ENCODE measurements at regions not wholly inside any gene's neighbourhood (a gene's known extent, or its start where the extent isn't known, plus 50 kb on each side); places are given as distances from the start of the nearest gene placed in this dataset.
"Not testable (repeated sequence)": the region's sequence is repeated elsewhere in the genome, so short reads cannot be mapped to it uniquely, and the experiment has no call there.

GRCh38 chr13:66077132-66077689 lies 1152.9 kb downstream of the PCDH9 start:
- H3K36me3 ChIP-seq, result no peaks in the 10 kb centered on the region
- no peaks in the 10 kb centered on the region for H3K27me3 ChIP-seq
- DNase-seq (ENCODE audit: low spot score), result no peak
- no peaks in the 10 kb centered on the region for H3K9me3 ChIP-seq
- H3K4me1 ChIP-seq, result no peaks in the 10 kb centered on the region
- H3K27ac ChIP-seq, result no peak overlapping the region
- H3K4me3 ChIP-seq, result no peak overlapping the region
- TF ChIP-seq CTCF (IDR thresholded peaks at IDR 0.05), result no peak

- Histone ChIP-seq H3K27ac (no peak overlapping the region), H3K4me3 (no peak overlapping the region), H3K36me3 (no peaks in the 10 kb centered on the region), H3K27me3 (no peaks in the 10 kb centered on the region), H3K4me1 (no peaks in the 10 kb centered on the region), H3K9me3 (no peaks in the 10 kb centered on the region)
- no peak for TF ChIP-seq CTCF (IDR thresholded peaks at IDR 0.05)
- DNase-seq (ENCODE audit: low spot score), result no peak
Measured at GRCh38 chr13:66076417-66076816, 1153.7 kb downstream of the PCDH9 start.

GRCh38 chr13:66074018-66074615 lies 1156.0 kb downstream of the PCDH9 start:
- Histone ChIP-seq H3K27ac (no peak overlapping the region), H3K4me1 (no peaks in the 10 kb centered on the region), H3K4me3 (no peak overlapping the region), H3K36me3 (no peaks in the 10 kb centered on the region), H3K27me3 (no peaks in the 10 kb centered on the region), H3K9me3 (no peaks in the 10 kb centered on the region)
- DNase-seq (ENCODE audit: low spot score), result no peak
- no peak for TF ChIP-seq CTCF (IDR thresholded peaks at IDR 0.05)

GRCh38 chr13:66072097-66072496 lies 1158.0 kb downstream of the PCDH9 start:
- not testable (repeated sequence) for H3K36me3 ChIP-seq; H3K27me3 ChIP-seq; H3K9me3 ChIP-seq; H3K4me1 ChIP-seq; H3K4me3 ChIP-seq; DNase-seq (ENCODE audit: low spot score); H3K27ac ChIP-seq

- H3K27ac ChIP-seq, result no peak overlapping the region
- no peaks in the 10 kb centered on the region for H3K4me1 ChIP-seq
- H3K27me3 ChIP-seq, result no peaks in the 10 kb centered on the region
- TF ChIP-seq CTCF (IDR thresholded peaks at IDR 0.05), result no peak
- H3K9me3 ChIP-seq, result no peaks in the 10 kb centered on the region
- H3K4me3 ChIP-seq, result no peak overlapping the region
- H3K36me3 ChIP-seq, result no peaks in the 10 kb centered on the region
- no peak for DNase-seq (ENCODE audit: low spot score)
Measured at GRCh38 chr13:66071608-66072007, 1158.5 kb downstream of the PCDH9 start.

GRCh38 chr13:66071029-66071428 lies 1159.1 kb downstream of the PCDH9 start:
- Histone ChIP-seq H3K4me1 (no peaks in the 10 kb centered on the region), H3K4me3 (no peak overlapping the region), H3K36me3 (no peaks in the 10 kb centered on the region), H3K9me3 (no peaks in the 10 kb centered on the region), H3K27ac (no peak overlapping the region), H3K27me3 (no peaks in the 10 kb centered on the region)
- DNase-seq (ENCODE audit: low spot score), result no peak
- TF ChIP-seq CTCF (IDR thresholded peaks at IDR 0.05), result no peak
